SK-N-SH (cell line): ENCODE measurements at regions not wholly inside any gene's neighbourhood (a gene's known extent, or its start where the extent isn't known, plus 50 kb on each side); places are given as distances from the start of the nearest gene placed in this dataset.

ENCODE experiments used
- EP300 ChIP-seq, 2 experiments: IDR thresholded peaks; 2 replicates each; pipeline versions ENCODE4 v1.4.0 to v1.6.1; 2012; ENCODE audit warnings: borderline replicate concordance in 1 of 2, low read depth in 1 of 2, low read length in 1 of 2
- EZH2phosphoT487 ChIP-seq: fragments of 200-600 bp; sonication (generic); IDR thresholded peaks from 2 replicates; pipeline ENCODE4 v1.6.1; 2017; ENCODE audit warnings: low read depth, mixed run types, mild to moderate bottlenecking, antibody characterized with exemption, moderate library complexity, borderline replicate concordance
- FOXJ3 ChIP-seq: sonication (generic); formaldehyde crosslinking; IDR thresholded peaks from 2 replicates; pipeline ENCODE4 v1.5.1; 2020; ENCODE audit warnings: mild to moderate bottlenecking, missing genetic modification reagents
- YY1 ChIP-seq: IDR thresholded peaks from 2 replicates; pipeline ENCODE4 v1.4.0; 2012; ENCODE audit warnings: low read depth, mild to moderate bottlenecking
- TF ChIP-seq, protein P1 (sequence below): fragments of 150-350 bp; IDR thresholded peaks from 2 replicates; pipeline ENCODE4 v1.6.1; 2017; ENCODE audit warnings: antibody characterized with exemption, low read length, low read depth, borderline replicate concordance
- TF ChIP-seq, protein P2 (sequence below): fragments of 200-600 bp; sonication (generic); IDR thresholded peaks from 2 replicates; pipeline ENCODE4 v1.6.1; 2017; ENCODE audit warnings: antibody characterized with exemption, mild to moderate bottlenecking, moderate library complexity

DNA sequence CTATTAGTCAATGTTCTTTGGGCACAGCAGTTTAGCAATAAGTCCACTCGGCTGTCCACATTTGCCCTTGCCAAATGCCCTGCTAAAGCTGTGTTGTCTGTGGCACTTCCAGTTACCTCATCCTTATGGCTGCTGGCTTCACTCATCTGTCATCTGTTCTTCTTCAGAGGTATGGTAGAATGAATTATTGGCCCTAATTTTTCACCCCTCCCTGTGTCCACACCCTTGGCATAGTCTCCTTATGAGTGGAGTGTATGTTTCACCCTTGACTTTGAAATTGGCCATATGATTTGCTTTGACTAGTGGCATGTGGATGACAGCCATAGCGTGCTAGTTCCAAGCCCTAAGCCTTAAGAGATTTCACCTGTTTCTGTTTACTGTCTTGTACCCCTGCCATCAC lies 72.1 kb upstream of the EPHB1 start:
- TF ChIP-seq, protein P1, sequence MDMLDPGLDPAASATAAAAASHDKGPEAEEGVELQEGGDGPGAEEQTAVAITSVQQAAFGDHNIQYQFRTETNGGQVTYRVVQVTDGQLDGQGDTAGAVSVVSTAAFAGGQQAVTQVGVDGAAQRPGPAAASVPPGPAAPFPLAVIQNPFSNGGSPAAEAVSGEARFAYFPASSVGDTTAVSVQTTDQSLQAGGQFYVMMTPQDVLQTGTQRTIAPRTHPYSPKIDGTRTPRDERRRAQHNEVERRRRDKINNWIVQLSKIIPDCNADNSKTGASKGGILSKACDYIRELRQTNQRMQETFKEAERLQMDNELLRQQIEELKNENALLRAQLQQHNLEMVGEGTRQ, result no peak
- no peak for TF ChIP-seq EZH2phosphoT487
- TF ChIP-seq EP300 (IDR thresholded peaks at IDR 0.05; ENCODE audit: borderline replicate concordance in 1 of 2, low read depth in 1 of 2, low read length in 1 of 2), result no peak
- TF ChIP-seq, protein P2, sequence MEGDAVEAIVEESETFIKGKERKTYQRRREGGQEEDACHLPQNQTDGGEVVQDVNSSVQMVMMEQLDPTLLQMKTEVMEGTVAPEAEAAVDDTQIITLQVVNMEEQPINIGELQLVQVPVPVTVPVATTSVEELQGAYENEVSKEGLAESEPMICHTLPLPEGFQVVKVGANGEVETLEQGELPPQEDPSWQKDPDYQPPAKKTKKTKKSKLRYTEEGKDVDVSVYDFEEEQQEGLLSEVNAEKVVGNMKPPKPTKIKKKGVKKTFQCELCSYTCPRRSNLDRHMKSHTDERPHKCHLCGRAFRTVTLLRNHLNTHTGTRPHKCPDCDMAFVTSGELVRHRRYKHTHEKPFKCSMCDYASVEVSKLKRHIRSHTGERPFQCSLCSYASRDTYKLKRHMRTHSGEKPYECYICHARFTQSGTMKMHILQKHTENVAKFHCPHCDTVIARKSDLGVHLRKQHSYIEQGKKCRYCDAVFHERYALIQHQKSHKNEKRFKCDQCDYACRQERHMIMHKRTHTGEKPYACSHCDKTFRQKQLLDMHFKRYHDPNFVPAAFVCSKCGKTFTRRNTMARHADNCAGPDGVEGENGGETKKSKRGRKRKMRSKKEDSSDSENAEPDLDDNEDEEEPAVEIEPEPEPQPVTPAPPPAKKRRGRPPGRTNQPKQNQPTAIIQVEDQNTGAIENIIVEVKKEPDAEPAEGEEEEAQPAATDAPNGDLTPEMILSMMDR, result no peak
- no peak for TF ChIP-seq YY1
- no peak for TF ChIP-seq FOXJ3
